A549 (cell line): ENCODE measurements at regions not wholly inside any gene's neighbourhood (a gene's known extent, or its start where the extent isn't known, plus 50 kb on each side); places are given as distances from the start of the nearest gene placed in this dataset.
"Not testable (repeated sequence)": the region's sequence is repeated elsewhere in the genome, so short reads cannot be mapped to it uniquely, and the experiment has no call there.

Source experiments
- ATAC-seq, 2 experiments: fragments of 200-7000 bp in 1 of 2; fragments of >200 bp in 1 of 2; cut with Nextera tagmentation in 1 of 2; cut with Tn5 transposase in 1 of 2; 3 replicates each; pipeline versions ENCODE4 v1.8.0 to v1.9.1; 2018 to 2020; ENCODE audit warnings: mild to moderate bottlenecking in 1 of 2, moderate library complexity in 1 of 2
- CTCF ChIA-PET: fragments of 300-600 bp; sonication (Branson Sonifier 250); formaldehyde crosslinking; extraction: SDS; loops from one replicate; lab custom pipeline; 2021; ENCODE audit warnings: antibody characterized with exemption, inconsistent platforms; lab: Yijun Ruan, JAX
- POLR2A ChIA-PET: fragments of 350-600 bp; formaldehyde crosslinking; extraction: SDS; loops from one replicate; lab custom pipeline; 2021; ENCODE audit warnings: antibody characterized with exemption, inconsistent platforms; lab: Yijun Ruan, JAX
- DNase-seq, 2 experiments: peaks; one replicate each; pipeline versions ENCODE4 v3.0.0 to v3.0.0-alpha.2; 2011 to 2016; ENCODE audit warnings: low read depth in 1 of 2, low spot score in 1 of 2
- FAIRE-seq: peaks from 2 replicates; lab custom pipeline; 2011; peaks lifted over from hg19 to GRCh38; lab: Jason Lieb, UNC
- H3K27ac ChIP-seq, 2 experiments: fragments of >200 bp; sonication (Bioruptor Twin); formaldehyde crosslinking; 3 replicates each; pipeline ENCODE4 v1.5.1; 2016 to 2017
- H3K4me1 ChIP-seq: fragments of >200 bp; sonication (Bioruptor Twin); formaldehyde crosslinking; 3 replicates; pipeline ENCODE4 v1.6.1; 2016
- H3K4me2 ChIP-seq: fragments of >200 bp; sonication (Bioruptor Twin); formaldehyde crosslinking; 3 replicates; pipeline ENCODE4 v1.6.1; 2016
- H3K4me3 ChIP-seq: fragments of >200 bp; sonication (Bioruptor Twin); formaldehyde crosslinking; 3 replicates; pipeline ENCODE4 v1.5.1; 2016
- H3K9me3 ChIP-seq: fragments of >200 bp; sonication (Bioruptor Twin); formaldehyde crosslinking; 3 replicates; pipeline ENCODE4 v1.6.1; 2016
- BHLHE40 ChIP-seq: IDR thresholded peaks from 2 replicates; pipeline ENCODE4 v1.6.1; 2012; ENCODE audit warnings: low read depth, low read length, inconsistent platforms
- CBX8 ChIP-seq: fragments of 200-600 bp; sonication (generic); IDR thresholded peaks from 2 replicates; pipeline ENCODE4 v1.6.1; 2016
- CEBPB ChIP-seq, 2 experiments: fragments of >200 bp in 1 of 2; sonication (Bioruptor Twin) in 1 of 2; formaldehyde crosslinking in 1 of 2; IDR thresholded peaks; 2 replicates each; pipeline ENCODE4 v1.6.1; 2012 to 2016
- CHD4 ChIP-seq: fragments of 200-600 bp; sonication (generic); IDR thresholded peaks from 2 replicates; pipeline ENCODE4 v1.6.1; 2016; ENCODE audit warnings: antibody characterized with exemption, mild to moderate bottlenecking, borderline replicate concordance
- EHF ChIP-seq: fragments of 250-450 bp; sonication (Bioruptor Pico); IDR thresholded peaks from 2 replicates; pipeline ENCODE4 v1.5.0; 2020; ENCODE audit warnings: mild to moderate bottlenecking
- EP300 ChIP-seq, 2 experiments: fragments of >200 bp; sonication (Bioruptor Twin); formaldehyde crosslinking; IDR thresholded peaks; 2 replicates in 1 of 2; 3 replicates in 1 of 2; pipeline ENCODE4 v1.6.1; 2016 to 2017
- FOSB ChIP-seq: fragments of 250-450 bp; sonication (Bioruptor Pico); IDR thresholded peaks from 2 replicates; pipeline ENCODE4 v1.5.0; 2020; ENCODE audit warnings: mild to moderate bottlenecking, moderate library complexity
- FOXS1 ChIP-seq: fragments of 250-450 bp; sonication (Bioruptor Pico); IDR thresholded peaks from 2 replicates; pipeline ENCODE4 v1.5.0; 2020; ENCODE audit warnings: mild to moderate bottlenecking, moderate library complexity
- HOXB13 ChIP-seq: fragments of 250-450 bp; sonication (Bioruptor Pico); IDR thresholded peaks from 2 replicates; pipeline ENCODE4 v1.5.0; 2020; ENCODE audit warnings: low read depth, mild to moderate bottlenecking, moderate library complexity
- HOXB5 ChIP-seq: fragments of 250-450 bp; sonication (Bioruptor Pico); IDR thresholded peaks from 2 replicates; pipeline ENCODE4 v1.5.0; 2020; ENCODE audit warnings: mild to moderate bottlenecking, moderate library complexity
- JUN ChIP-seq, 2 experiments: fragments of >200 bp; sonication (Bioruptor Twin); formaldehyde crosslinking; IDR thresholded peaks; 2 replicates in 1 of 2; 3 replicates in 1 of 2; pipeline ENCODE4 v1.6.1; 2016 to 2017
- KDM1A ChIP-seq: fragments of 200-600 bp; sonication (generic); IDR thresholded peaks from 2 replicates; pipeline ENCODE4 v1.6.1; 2016; ENCODE audit warnings: low read depth, mild to moderate bottlenecking
- MAFK ChIP-seq: fragments of 450-650 bp; IDR thresholded peaks from 2 replicates; pipeline ENCODE4 v1.6.1; 2014; ENCODE audit not compliant: partially characterized antibody
- MAZ ChIP-seq: fragments of 150-350 bp; IDR thresholded peaks from 2 replicates; pipeline ENCODE4 v1.6.1; 2014; ENCODE audit warnings: antibody characterized with exemption, low read depth, low read length, borderline replicate concordance
- MYC ChIP-seq: IDR thresholded peaks from 2 replicates; pipeline ENCODE4 v1.6.1; 2012; ENCODE audit warnings: mild to moderate bottlenecking, inconsistent platforms, low read length, improper control_type of control experiment, borderline replicate concordance
- NFE2L2 ChIP-seq: fragments of 150-350 bp; conservative IDR thresholded peaks from 2 replicates; pipeline ENCODE4 v1.6.1; 2014; ENCODE audit warnings: low read length
- NR3C1 ChIP-seq: fragments of >200 bp; sonication (Bioruptor Twin); formaldehyde crosslinking; IDR thresholded peaks from 3 replicates; pipeline ENCODE4 v1.6.1; 2017
- PHF8 ChIP-seq: fragments of 200-600 bp; sonication (generic); IDR thresholded peaks from 2 replicates; pipeline ENCODE4 v1.6.1; 2016; ENCODE audit warnings: low read depth, mild to moderate bottlenecking, antibody characterized with exemption, moderate library complexity, borderline replicate concordance
- RAD21 ChIP-seq, 2 experiments: fragments of >200 bp in 1 of 2; sonication (Bioruptor Twin) in 1 of 2; formaldehyde crosslinking in 1 of 2; IDR thresholded peaks in 1 of 2; conservative IDR thresholded peaks in 1 of 2; 2 replicates in 1 of 2; 3 replicates in 1 of 2; pipeline ENCODE4 v1.6.1; 2012 to 2018; ENCODE audit warnings: inconsistent platforms in 1 of 2
- RCOR1 ChIP-seq: fragments of 150-350 bp; IDR thresholded peaks from 2 replicates; pipeline ENCODE4 v1.6.1; 2014; ENCODE audit warnings: antibody characterized with exemption, low read length, low read depth
- SMC3 ChIP-seq: fragments of >200 bp; sonication (Bioruptor Twin); formaldehyde crosslinking; IDR thresholded peaks from 3 replicates; pipeline ENCODE4 v1.6.1; 2018; ENCODE audit warnings: inconsistent platforms
- USF2 ChIP-seq: fragments of 450-650 bp; IDR thresholded peaks from 2 replicates; pipeline ENCODE4 v1.6.1; 2014; ENCODE audit warnings: antibody characterized with exemption
- WGBS: methylation state at CpG from one replicate; pipeline ENCODE4 v1.1.6; 2017; ENCODE audit errors: missing lambda C conversion rate; 5-methylcytosine and 5-hydroxymethylcytosine counted together
- TF ChIP-seq, protein P1 (sequence below): fragments of 250-450 bp; sonication (Bioruptor Pico); IDR thresholded peaks from 2 replicates; pipeline ENCODE4 v1.5.0; 2020; ENCODE audit warnings: low read depth, mild to moderate bottlenecking, moderate library complexity
- TF ChIP-seq, protein P2 (sequence below): fragments of >200 bp; sonication (Bioruptor Twin); formaldehyde crosslinking; IDR thresholded peaks from 3 replicates; pipeline ENCODE4 v1.6.1; 2016

DNA sequence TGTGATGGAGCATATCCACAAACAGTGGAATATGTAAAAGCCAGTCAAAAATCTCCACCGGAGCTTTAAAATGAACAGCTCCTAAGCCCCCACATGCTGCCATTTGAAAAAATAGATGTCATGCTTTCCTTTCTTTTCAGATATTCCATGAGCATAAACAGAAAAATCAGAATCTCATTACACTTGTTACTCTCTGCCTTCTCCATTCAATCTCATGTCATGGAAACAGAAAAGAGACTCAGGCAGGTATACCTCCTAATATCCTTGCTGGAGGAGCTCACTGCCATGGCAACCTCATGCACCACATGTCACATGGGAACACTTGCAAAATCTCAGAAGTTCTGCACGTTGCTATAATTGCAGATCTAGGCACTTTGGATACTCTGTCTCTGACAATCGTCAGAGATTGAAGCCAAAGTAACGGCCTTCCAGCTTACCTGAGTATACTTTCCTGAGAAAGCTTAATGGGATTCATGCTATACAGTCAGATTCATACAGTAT is 317.0 kb upstream of the ADAMTS9 start:
- FAIRE-seq (no peak), DNase-seq (no peak), ATAC-seq (no peak)
- TF ChIP-seq, protein P1, sequence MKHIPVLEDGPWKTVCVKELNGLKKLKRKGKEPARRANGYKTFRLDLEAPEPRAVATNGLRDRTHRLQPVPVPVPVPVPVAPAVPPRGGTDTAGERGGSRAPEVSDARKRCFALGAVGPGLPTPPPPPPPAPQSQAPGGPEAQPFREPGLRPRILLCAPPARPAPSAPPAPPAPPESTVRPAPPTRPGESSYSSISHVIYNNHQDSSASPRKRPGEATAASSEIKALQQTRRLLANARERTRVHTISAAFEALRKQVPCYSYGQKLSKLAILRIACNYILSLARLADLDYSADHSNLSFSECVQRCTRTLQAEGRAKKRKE (CRISPR knock-in tag) = no peak
- TF ChIP-seq MAZ (no peak), HOXB13 (CRISPR knock-in tag) (no peak), NR3C1 (no peak), MYC (no peak), EHF (no peak), JUN (IDR thresholded peaks at IDR 0.05) (no peak), BHLHE40 (no peak), FOSB (CRISPR knock-in tag) (no peak), RAD21 (conservative IDR thresholded peaks at IDR 0.05 in 1 of 2, IDR thresholded peaks at IDR 0.05 in 1 of 2) (no peak), EP300 (IDR thresholded peaks at IDR 0.05) (no peak), USF2 (no peak), NFE2L2 (no peak), FOXS1 (no peak)
- TF ChIP-seq, protein P2, sequence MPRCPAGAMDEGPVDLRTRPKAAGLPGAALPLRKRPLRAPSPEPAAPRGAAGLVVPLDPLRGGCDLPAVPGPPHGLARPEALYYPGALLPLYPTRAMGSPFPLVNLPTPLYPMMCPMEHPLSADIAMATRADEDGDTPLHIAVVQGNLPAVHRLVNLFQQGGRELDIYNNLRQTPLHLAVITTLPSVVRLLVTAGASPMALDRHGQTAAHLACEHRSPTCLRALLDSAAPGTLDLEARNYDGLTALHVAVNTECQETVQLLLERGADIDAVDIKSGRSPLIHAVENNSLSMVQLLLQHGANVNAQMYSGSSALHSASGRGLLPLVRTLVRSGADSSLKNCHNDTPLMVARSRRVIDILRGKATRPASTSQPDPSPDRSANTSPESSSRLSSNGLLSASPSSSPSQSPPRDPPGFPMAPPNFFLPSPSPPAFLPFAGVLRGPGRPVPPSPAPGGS = no peak
- ChIA-PET POLR2A (no interaction called here), CTCF (no interaction called here)
- Histone ChIP-seq H3K4me2 (no peak overlapping the region), H3K27ac (no peak overlapping the region), H3K4me3 (no peak overlapping the region), H3K4me1 (no peaks in the 10 kb centered on the region), H3K9me3 (no peaks in the 10 kb centered on the region)
- 14% methylated on average over 4 of the region's 4 CpGs for WGBS

DNA sequence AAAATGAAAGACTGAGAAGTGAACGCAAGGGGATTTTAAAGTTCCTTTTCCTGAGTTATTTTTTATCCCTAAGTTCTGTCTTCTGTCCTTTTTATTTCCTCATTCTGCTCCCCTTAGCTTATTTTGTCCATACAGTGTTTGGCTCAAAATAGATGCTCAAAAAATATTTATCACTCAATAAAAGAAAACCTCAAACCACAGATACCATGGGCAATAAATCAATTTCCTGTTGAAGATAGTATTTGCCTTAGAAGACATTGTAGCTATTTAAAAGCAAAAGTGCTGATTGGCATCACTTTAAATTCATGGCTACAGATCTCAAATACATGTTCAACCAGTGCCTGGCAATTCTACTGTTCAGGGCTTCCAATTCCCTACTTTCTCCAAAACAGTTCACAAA is 316.5 kb upstream of the ADAMTS9 start:
- ChIA-PET POLR2A (no interaction called here), CTCF (no interaction called here)
- 62% methylated on average over 1 of the region's 1 CpG for WGBS
- Histone ChIP-seq H3K9me3 (no peaks in the 10 kb centered on the region), H3K27ac (no peak overlapping the region), H3K4me1 (no peaks in the 10 kb centered on the region), H3K4me3 (no peak overlapping the region), H3K4me2 (no peak overlapping the region)
- no peak for TF ChIP-seq CBX8
- TF ChIP-seq KDM1A = no peak
- TF ChIP-seq CEBPB (IDR thresholded peaks at IDR 0.05) = no peak
- no peak for TF ChIP-seq MAZ
- TF ChIP-seq FOSB (CRISPR knock-in tag) = no peak
- no peak for TF ChIP-seq MAFK
- no peak for TF ChIP-seq SMC3
- TF ChIP-seq EP300 (IDR thresholded peaks at IDR 0.05) = no peak
- no peak for TF ChIP-seq HOXB5
- TF ChIP-seq RCOR1 = no peak
- no peak for TF ChIP-seq CHD4
- no peak for TF ChIP-seq PHF8
- FAIRE-seq (no peak), DNase-seq (no peak), ATAC-seq (no peak)

DNA sequence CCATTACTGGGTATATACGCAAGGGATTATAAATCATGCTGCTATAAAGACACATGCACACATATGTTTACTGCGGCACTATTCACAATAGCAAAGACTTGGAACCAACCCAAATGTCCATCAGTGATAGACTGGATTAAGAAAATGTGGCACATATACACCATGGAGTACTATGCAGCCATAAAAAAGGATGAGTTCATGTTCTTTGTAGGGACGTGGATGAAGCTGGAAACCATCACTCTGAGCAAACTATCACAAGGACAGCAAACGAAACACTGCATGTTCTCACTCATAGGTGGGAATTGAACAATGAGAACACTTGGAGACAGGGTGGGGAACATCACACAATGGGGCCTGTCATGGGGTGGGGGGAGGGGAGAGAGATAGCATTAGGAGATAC is 313.3 kb upstream of the ADAMTS9 start:
- H3K4me2 ChIP-seq, H3K27ac ChIP-seq, H3K9me3 ChIP-seq, FAIRE-seq, DNase-seq, H3K4me3 ChIP-seq, H3K4me1 ChIP-seq, CTCF ChIA-PET, ATAC-seq, POLR2A ChIA-PET: not testable (repeated sequence)
- WGBS = 20% methylated on average over 4 of the region's 4 CpGs
